Tibial nerve (tissue), 4 donors: ENCODE measurements at regions not wholly inside any gene's neighbourhood (a gene's known extent, or its start where the extent isn't known, plus 50 kb on each side); places are given as distances from the start of the nearest gene placed in this dataset.

Source experiments
- CTCF ChIP-seq, 5 experiments: fragments of 200-600 bp in 3 of 5; fragments of 450-650 bp in 2 of 5; sonication (generic) in 3 of 5; IDR thresholded peaks; one replicate each; pipeline ENCODE4 v1.5.1; 2016 to 2019; ENCODE audit warnings: antibody characterized with exemption in 5 of 5, mild to moderate bottlenecking in 3 of 5, moderate library complexity in 2 of 5
- EP300 ChIP-seq, 2 donors: sonication (generic); formaldehyde crosslinking; IDR thresholded peaks; one replicate each; pipeline ENCODE4 v1.6.1; 2017; ENCODE audit warnings: antibody characterized with exemption in 2 of 2, mild to moderate bottlenecking in 1 of 2

GRCh38 chr2:49286045-49286444 is 131.7 kb upstream of the FSHR start:
- TF ChIP-seq CTCF (IDR thresholded peaks at IDR 0.05) (no peak), EP300 (IDR thresholded peaks at IDR 0.05) (no peak)
